ENCODE measurements at regions not wholly inside any gene's neighbourhood (a gene's known extent, or its start where the extent isn't known, plus 50 kb on each side); places are given as distances from the start of the nearest gene placed in this dataset.

DNA sequence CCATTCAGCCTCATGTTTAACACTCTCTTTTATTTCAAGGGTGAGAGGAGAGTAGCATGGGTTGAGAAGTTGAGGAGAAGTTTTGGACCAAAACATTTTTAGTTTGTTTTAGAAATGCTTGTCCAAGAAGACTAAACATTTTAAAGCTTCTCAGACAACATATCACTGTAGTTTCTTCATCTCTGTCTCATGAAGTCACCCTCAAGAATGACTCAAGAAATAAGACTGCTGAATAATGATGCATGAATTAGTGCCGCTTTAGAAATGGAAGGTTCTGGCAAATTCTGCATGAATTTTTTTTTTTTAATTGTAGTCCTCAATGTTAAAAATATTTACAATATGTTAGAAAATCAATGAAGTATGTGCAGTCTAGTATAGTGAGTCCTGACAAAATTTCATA is 422.7 kb upstream of the ARGLU1 start:
- ChIA-PET POLR2A (no interaction called here), CTCF (no interaction called here), RAD21 (ENCODE audit: low non-redundant PET in 1 of 2, low total read pairs in 2 of 2, uncharacterized antibody in 2 of 2, unreplicated experiment in 2 of 2) (no interaction called here)
- no peak for TF ChIP-seq ELF1 (IDR thresholded peaks at IDR 0.05; ENCODE audit: borderline replicate concordance, low read depth)
- TF ChIP-seq, protein P1, sequence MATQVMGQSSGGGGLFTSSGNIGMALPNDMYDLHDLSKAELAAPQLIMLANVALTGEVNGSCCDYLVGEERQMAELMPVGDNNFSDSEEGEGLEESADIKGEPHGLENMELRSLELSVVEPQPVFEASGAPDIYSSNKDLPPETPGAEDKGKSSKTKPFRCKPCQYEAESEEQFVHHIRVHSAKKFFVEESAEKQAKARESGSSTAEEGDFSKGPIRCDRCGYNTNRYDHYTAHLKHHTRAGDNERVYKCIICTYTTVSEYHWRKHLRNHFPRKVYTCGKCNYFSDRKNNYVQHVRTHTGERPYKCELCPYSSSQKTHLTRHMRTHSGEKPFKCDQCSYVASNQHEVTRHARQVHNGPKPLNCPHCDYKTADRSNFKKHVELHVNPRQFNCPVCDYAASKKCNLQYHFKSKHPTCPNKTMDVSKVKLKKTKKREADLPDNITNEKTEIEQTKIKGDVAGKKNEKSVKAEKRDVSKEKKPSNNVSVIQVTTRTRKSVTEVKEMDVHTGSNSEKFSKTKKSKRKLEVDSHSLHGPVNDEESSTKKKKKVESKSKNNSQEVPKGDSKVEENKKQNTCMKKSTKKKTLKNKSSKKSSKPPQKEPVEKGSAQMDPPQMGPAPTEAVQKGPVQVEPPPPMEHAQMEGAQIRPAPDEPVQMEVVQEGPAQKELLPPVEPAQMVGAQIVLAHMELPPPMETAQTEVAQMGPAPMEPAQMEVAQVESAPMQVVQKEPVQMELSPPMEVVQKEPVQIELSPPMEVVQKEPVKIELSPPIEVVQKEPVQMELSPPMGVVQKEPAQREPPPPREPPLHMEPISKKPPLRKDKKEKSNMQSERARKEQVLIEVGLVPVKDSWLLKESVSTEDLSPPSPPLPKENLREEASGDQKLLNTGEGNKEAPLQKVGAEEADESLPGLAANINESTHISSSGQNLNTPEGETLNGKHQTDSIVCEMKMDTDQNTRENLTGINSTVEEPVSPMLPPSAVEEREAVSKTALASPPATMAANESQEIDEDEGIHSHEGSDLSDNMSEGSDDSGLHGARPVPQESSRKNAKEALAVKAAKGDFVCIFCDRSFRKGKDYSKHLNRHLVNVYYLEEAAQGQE (IDR thresholded peaks at IDR 0.05; ENCODE audit: low read depth), result no peak
- no peak for TF ChIP-seq SIN3A (IDR thresholded peaks at IDR 0.05; ENCODE audit: low read depth)
- no peak for TF ChIP-seq EGR1 (IDR thresholded peaks at IDR 0.05; ENCODE audit: low read depth)
- TF ChIP-seq CEBPB (IDR thresholded peaks at IDR 0.05; ENCODE audit: low read depth), result no peak
- TF ChIP-seq, protein P2, sequence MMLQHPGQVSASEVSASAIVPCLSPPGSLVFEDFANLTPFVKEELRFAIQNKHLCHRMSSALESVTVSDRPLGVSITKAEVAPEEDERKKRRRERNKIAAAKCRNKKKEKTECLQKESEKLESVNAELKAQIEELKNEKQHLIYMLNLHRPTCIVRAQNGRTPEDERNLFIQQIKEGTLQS (IDR thresholded peaks at IDR 0.05), result no peak
- TF ChIP-seq POLR2A (IDR thresholded peaks at IDR 0.05; ENCODE audit: borderline replicate concordance, extremely low read depth, insufficient read depth, insufficient read length), result no peak
- TF ChIP-seq FOSL1 (IDR thresholded peaks at IDR 0.05; ENCODE audit: low read depth), result no peak
- TF ChIP-seq POLR2AphosphoS5 (IDR thresholded peaks at IDR 0.05; ENCODE audit: low read depth, low read length), result no peak
- TF ChIP-seq, protein P3, sequence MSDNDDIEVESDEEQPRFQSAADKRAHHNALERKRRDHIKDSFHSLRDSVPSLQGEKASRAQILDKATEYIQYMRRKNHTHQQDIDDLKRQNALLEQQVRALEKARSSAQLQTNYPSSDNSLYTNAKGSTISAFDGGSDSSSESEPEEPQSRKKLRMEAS (IDR thresholded peaks at IDR 0.05), result no peak
- no peak for TF ChIP-seq SRF (IDR thresholded peaks at IDR 0.05; ENCODE audit: low read depth)
- TF ChIP-seq EZH2phosphoT487 (IDR thresholded peaks at IDR 0.05; ENCODE audit: borderline replicate concordance), result no peak
- TF ChIP-seq ZNF274 (IDR thresholded peaks at IDR 0.05; ENCODE audit: low read depth, low read length), result no peak
- TF ChIP-seq TCF7L2 (IDR thresholded peaks at IDR 0.05; ENCODE audit: borderline replicate concordance, extremely low read depth, insufficient read depth, insufficient read length), result no peak
- TF ChIP-seq ZFX (IDR thresholded peaks at IDR 0.05), result no peak
- Histone ChIP-seq H3K27ac (ENCODE audit: low read depth, low read length) (no peak overlapping the region), H3K9ac (ENCODE audit: low read length) (no peak overlapping the region), H3K4me2 (ENCODE audit: low read length) (no peak overlapping the region), H3K36me3 (ENCODE audit: control insufficient read depth in 1 of 2, insufficient read depth in 2 of 2, low read length in 2 of 2) (no peaks in the 10 kb centered on the region), H2AFZ (ENCODE audit: low read depth, low read length, poor library complexity, severe bottlenecking) (no peak overlapping the region), H3K79me2 (ENCODE audit: insufficient read depth, low read length) (no peaks in the 10 kb centered on the region), H3K27me3 (ENCODE audit: insufficient read depth, low read length) (no peaks in the 10 kb centered on the region; the same call in 1 of the 2 replicates), H4K20me1 (ENCODE audit: insufficient read depth) (no peaks in the 10 kb centered on the region), H3K4me1 (ENCODE audit: control insufficient read depth in 1 of 2, insufficient read depth in 2 of 2, low read length in 2 of 2) (no peaks in the 10 kb centered on the region), H3K9me3 (ENCODE audit: control insufficient read depth in 1 of 2, insufficient read depth in 1 of 2, low read depth in 1 of 2, low read length in 2 of 2) (peaks cover 0 to 3% of the 10 kb centered on the region in 2 experiments; a peak in 2 of 4 replicates), H3K9me2 (ENCODE audit: insufficient read depth) (no peaks in the 10 kb centered on the region), H3K4me3 (replicated peaks in 1 of 2; ENCODE audit: low read depth in 1 of 2, low read length in 2 of 2) (no peak overlapping the region)
- BruUV-seq (replicated peaks), result no TSS peak
- DNase-seq (ENCODE audit: low read depth, low spot score) (no peak), ATAC-seq (no peak)
- intact Hi-C loops (cut with micrococcal nuclease), result no loop called here
